ENCODE measurements at regions not wholly inside any gene's neighbourhood (a gene's known extent, or its start where the extent isn't known, plus 50 kb on each side); places are given as distances from the start of the nearest gene placed in this dataset.
A peak's percentile ranks its signal among the peaks of the same experiment; 100 is the strongest.

GRCh38 chr1:115233598-115233997 lies 104.5 kb downstream of the NGF start:
- DNase-seq (ENCODE audit: low spot score), result no peak

GRCh38 chr1:115230281-115230680 lies 107.8 kb downstream of the NGF start:
- DNase-seq (ENCODE audit: low spot score), result peak; percentile 8

GRCh38 chr1:115229016-115229415 lies 109.0 kb downstream of the NGF start:
- peak; percentile 7 for DNase-seq (ENCODE audit: low spot score)

- no peak for DNase-seq (ENCODE audit: low spot score)
These were observed 109.9 kb downstream of the NGF start for GRCh38 chr1:115228191-115228590.

- DNase-seq (ENCODE audit: low spot score), result no peak
These were observed 110.5 kb downstream of the NGF start for GRCh38 chr1:115227346-115228082.

GRCh38 chr1:115225993-115226685 lies 111.9 kb downstream of the NGF start:
- no peak for DNase-seq (ENCODE audit: low spot score)

GRCh38 chr1:115224636-115225035 lies 113.4 kb downstream of the NGF start:
- no peak for DNase-seq (ENCODE audit: low spot score)

GRCh38 chr1:115222616-115223402 lies 115.2 kb downstream of the NGF start:
- no peak for DNase-seq (ENCODE audit: low spot score)

GRCh38 chr1:115220340-115221270 lies 117.4 kb downstream of the NGF start:
- DNase-seq (ENCODE audit: low spot score), result no peak

- DNase-seq (ENCODE audit: low spot score), result no peak
These were observed 118.1 kb downstream of the NGF start for GRCh38 chr1:115219927-115220326.

- no peak for DNase-seq (ENCODE audit: low spot score)
These were observed 119.3 kb downstream of the NGF start for GRCh38 chr1:115218699-115219098.

- DNase-seq (ENCODE audit: low spot score), result no peak
These were observed 120.0 kb downstream of the NGF start for GRCh38 chr1:115218034-115218405.

GRCh38 chr1:115217150-115218033 lies 120.7 kb downstream of the NGF start:
- DNase-seq (ENCODE audit: low spot score), result no peak

GRCh38 chr1:115215703-115216521 lies 122.1 kb downstream of the NGF start:
- DNase-seq (ENCODE audit: low spot score), result no peak

GRCh38 chr1:115215110-115215509 lies 122.9 kb downstream of the NGF start:
- no peak for DNase-seq (ENCODE audit: low spot score)

GRCh38 chr1:115214098-115214497 lies 124.0 kb downstream of the NGF start:
- no peak for DNase-seq (ENCODE audit: low spot score)

GRCh38 chr1:115213130-115213529 lies 123.8 kb upstream of the TSPAN2 start:
- DNase-seq (ENCODE audit: low spot score), result no peak

- no peak for DNase-seq (ENCODE audit: low spot score)
These were observed 121.9 kb upstream of the TSPAN2 start for GRCh38 chr1:115211071-115211745.

GRCh38 chr1:115210302-115210711 lies 121.0 kb upstream of the TSPAN2 start:
- DNase-seq (ENCODE audit: low spot score), result no peak

All from LoVo (cell line).